ENCODE measurements at regions not wholly inside any gene's neighbourhood (a gene's known extent, or its start where the extent isn't known, plus 50 kb on each side); places are given as distances from the start of the nearest gene placed in this dataset.

DNA sequence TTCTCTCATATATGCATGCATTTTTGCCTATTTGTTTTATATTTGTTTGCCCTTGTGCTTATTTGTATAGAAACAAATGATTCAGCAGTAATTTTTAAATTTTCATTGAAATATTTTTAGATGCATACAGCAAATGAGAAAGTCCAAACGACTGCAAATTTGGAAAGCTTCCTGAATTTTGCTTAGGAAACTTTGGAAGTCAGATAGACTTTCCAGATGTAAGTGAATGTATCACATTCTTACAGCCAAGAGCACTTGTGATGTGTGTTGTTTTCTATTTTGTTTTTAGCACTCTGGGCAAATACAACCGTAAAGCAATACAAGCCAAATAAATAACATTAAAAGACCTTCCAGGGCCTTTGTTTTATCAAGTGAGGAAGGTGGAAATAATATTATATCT lies 680.8 kb upstream of the CDH8 start:
- TF ChIP-seq EZH2 (IDR thresholded peaks at IDR 0.05; ENCODE audit: borderline replicate concordance, insufficient read depth, low read length, poor library complexity, severe bottlenecking) (no peak), MXI1 (conservative IDR thresholded peaks at IDR 0.05; ENCODE audit: poor library complexity, severe bottlenecking) (no peak), POLR2AphosphoS5 (IDR thresholded peaks at IDR 0.05) (no peak), RAD21 (conservative IDR thresholded peaks at IDR 0.05) (no peak), EP300 (conservative IDR thresholded peaks at IDR 0.05; ENCODE audit: poor library complexity, severe bottlenecking) (no peak), TAF1 (IDR thresholded peaks at IDR 0.05; ENCODE audit: low read depth) (no peak), SMC3 (conservative IDR thresholded peaks at IDR 0.05; ENCODE audit: poor library complexity) (no peak)
- TF ChIP-seq, protein P1, sequence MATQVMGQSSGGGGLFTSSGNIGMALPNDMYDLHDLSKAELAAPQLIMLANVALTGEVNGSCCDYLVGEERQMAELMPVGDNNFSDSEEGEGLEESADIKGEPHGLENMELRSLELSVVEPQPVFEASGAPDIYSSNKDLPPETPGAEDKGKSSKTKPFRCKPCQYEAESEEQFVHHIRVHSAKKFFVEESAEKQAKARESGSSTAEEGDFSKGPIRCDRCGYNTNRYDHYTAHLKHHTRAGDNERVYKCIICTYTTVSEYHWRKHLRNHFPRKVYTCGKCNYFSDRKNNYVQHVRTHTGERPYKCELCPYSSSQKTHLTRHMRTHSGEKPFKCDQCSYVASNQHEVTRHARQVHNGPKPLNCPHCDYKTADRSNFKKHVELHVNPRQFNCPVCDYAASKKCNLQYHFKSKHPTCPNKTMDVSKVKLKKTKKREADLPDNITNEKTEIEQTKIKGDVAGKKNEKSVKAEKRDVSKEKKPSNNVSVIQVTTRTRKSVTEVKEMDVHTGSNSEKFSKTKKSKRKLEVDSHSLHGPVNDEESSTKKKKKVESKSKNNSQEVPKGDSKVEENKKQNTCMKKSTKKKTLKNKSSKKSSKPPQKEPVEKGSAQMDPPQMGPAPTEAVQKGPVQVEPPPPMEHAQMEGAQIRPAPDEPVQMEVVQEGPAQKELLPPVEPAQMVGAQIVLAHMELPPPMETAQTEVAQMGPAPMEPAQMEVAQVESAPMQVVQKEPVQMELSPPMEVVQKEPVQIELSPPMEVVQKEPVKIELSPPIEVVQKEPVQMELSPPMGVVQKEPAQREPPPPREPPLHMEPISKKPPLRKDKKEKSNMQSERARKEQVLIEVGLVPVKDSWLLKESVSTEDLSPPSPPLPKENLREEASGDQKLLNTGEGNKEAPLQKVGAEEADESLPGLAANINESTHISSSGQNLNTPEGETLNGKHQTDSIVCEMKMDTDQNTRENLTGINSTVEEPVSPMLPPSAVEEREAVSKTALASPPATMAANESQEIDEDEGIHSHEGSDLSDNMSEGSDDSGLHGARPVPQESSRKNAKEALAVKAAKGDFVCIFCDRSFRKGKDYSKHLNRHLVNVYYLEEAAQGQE (IDR thresholded peaks at IDR 0.05; ENCODE audit: borderline replicate concordance) = no peak
- TF ChIP-seq, protein P2, sequence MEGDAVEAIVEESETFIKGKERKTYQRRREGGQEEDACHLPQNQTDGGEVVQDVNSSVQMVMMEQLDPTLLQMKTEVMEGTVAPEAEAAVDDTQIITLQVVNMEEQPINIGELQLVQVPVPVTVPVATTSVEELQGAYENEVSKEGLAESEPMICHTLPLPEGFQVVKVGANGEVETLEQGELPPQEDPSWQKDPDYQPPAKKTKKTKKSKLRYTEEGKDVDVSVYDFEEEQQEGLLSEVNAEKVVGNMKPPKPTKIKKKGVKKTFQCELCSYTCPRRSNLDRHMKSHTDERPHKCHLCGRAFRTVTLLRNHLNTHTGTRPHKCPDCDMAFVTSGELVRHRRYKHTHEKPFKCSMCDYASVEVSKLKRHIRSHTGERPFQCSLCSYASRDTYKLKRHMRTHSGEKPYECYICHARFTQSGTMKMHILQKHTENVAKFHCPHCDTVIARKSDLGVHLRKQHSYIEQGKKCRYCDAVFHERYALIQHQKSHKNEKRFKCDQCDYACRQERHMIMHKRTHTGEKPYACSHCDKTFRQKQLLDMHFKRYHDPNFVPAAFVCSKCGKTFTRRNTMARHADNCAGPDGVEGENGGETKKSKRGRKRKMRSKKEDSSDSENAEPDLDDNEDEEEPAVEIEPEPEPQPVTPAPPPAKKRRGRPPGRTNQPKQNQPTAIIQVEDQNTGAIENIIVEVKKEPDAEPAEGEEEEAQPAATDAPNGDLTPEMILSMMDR (IDR thresholded peaks at IDR 0.05; ENCODE audit: poor library complexity, severe bottlenecking) = no peak
